Stromal cell of bone marrow (primary cell): ENCODE measurements at regions not wholly inside any gene's neighbourhood (a gene's known extent, or its start where the extent isn't known, plus 50 kb on each side); places are given as distances from the start of the nearest gene placed in this dataset.
"Not testable (repeated sequence)": the region's sequence is repeated elsewhere in the genome, so short reads cannot be mapped to it uniquely, and the experiment has no call there.

Experiments
- DNase-seq: peaks from one replicate; pipeline ENCODE4 v3.0.0-alpha.2; 2012; ENCODE audit warnings: low read depth

- not testable (repeated sequence) for DNase-seq
Measured at GRCh38 chr1:146504121-146504520, 275.3 kb upstream of the NOTCH2NLA start.

- not testable (repeated sequence) for DNase-seq
Measured at GRCh38 chr1:146487555-146487954, 258.7 kb upstream of the NOTCH2NLA start.

GRCh38 chr1:146487155-146487554 is 258.3 kb upstream of the NOTCH2NLA start:
- DNase-seq: not testable (repeated sequence)

- not testable (repeated sequence) for DNase-seq
Measured at GRCh38 chr1:146486300-146487014, 257.6 kb upstream of the NOTCH2NLA start.

- DNase-seq: not testable (repeated sequence)
Measured at GRCh38 chr1:146484195-146484594, 255.4 kb upstream of the NOTCH2NLA start.

- DNase-seq: not testable (repeated sequence)
Measured at GRCh38 chr1:146479188-146479587, 250.4 kb upstream of the NOTCH2NLA start.

GRCh38 chr1:146478125-146478720 is 249.4 kb upstream of the NOTCH2NLA start:
- not testable (repeated sequence) for DNase-seq

- DNase-seq: not testable (repeated sequence)
Measured at GRCh38 chr1:146475086-146475485, 246.3 kb upstream of the NOTCH2NLA start.

- DNase-seq: not testable (repeated sequence)
Measured at GRCh38 chr1:146474216-146474615, 245.4 kb upstream of the NOTCH2NLA start.

GRCh38 chr1:146472192-146472861 is 243.5 kb upstream of the NOTCH2NLA start:
- DNase-seq: peak; percentile 15

- DNase-seq: not testable (repeated sequence)
Measured at GRCh38 chr1:146459939-146460338, 231.1 kb upstream of the NOTCH2NLA start.

- DNase-seq: not testable (repeated sequence)
Measured at GRCh38 chr1:146459308-146459707, 230.5 kb upstream of the NOTCH2NLA start.

- not testable (repeated sequence) for DNase-seq
Measured at GRCh38 chr1:146448877-146449246, 220.0 kb upstream of the NOTCH2NLA start.

GRCh38 chr1:146448212-146448876 is 219.5 kb upstream of the NOTCH2NLA start:
- DNase-seq: not testable (repeated sequence)

- DNase-seq: not testable (repeated sequence)
Measured at GRCh38 chr1:146443871-146444222, 215.0 kb upstream of the NOTCH2NLA start.

GRCh38 chr1:146443088-146443870 is 214.5 kb upstream of the NOTCH2NLA start:
- not testable (repeated sequence) for DNase-seq

GRCh38 chr1:146438543-146438942 is 209.7 kb upstream of the NOTCH2NLA start:
- not testable (repeated sequence) for DNase-seq

- not testable (repeated sequence) for DNase-seq
Measured at GRCh38 chr1:146416642-146417041, 187.8 kb upstream of the NOTCH2NLA start.

- not testable (repeated sequence) for DNase-seq
Measured at GRCh38 chr1:146415017-146415416, 186.2 kb upstream of the NOTCH2NLA start.

- not testable (repeated sequence) for DNase-seq
Measured at GRCh38 chr1:146413911-146414310, 185.1 kb upstream of the NOTCH2NLA start.

- DNase-seq: not testable (repeated sequence)
Measured at GRCh38 chr1:146411923-146412322, 183.1 kb upstream of the NOTCH2NLA start.
